ENCODE measurements at regions not wholly inside any gene's neighbourhood (a gene's known extent, or its start where the extent isn't known, plus 50 kb on each side); places are given as distances from the start of the nearest gene placed in this dataset.
"Not testable (repeated sequence)": the region's sequence is repeated elsewhere in the genome, so short reads cannot be mapped to it uniquely, and the experiment has no call there.

DNA sequence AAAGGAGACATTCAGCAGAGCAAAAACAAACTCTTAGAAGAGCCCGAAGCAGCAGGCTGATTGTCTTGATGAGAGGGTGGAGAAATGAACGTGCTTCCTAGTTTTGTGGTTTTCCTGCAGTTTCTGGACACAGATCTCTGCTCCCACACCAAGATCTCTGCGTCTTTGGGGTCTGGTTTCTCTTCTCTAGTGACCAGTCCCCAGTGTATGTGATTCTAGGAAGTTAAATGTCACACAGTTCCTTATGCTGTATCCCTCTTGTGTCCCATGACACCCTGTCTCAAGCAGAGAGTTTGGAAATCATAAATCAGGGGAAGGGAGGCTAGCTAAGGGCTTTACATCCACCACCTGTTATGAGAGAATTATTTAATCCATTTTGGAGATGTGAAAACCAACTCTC, 55.4 kb upstream of the KLF14 start:
- DNase-seq: no peak

- DNase-seq: no peak
These were observed 57.7 kb upstream of the KLF14 start for GRCh38 chr7:130791746-130792145.

- DNase-seq: no peak
These were observed 60.0 kb upstream of the KLF14 start for GRCh38 chr7:130793855-130794618.

DNA sequence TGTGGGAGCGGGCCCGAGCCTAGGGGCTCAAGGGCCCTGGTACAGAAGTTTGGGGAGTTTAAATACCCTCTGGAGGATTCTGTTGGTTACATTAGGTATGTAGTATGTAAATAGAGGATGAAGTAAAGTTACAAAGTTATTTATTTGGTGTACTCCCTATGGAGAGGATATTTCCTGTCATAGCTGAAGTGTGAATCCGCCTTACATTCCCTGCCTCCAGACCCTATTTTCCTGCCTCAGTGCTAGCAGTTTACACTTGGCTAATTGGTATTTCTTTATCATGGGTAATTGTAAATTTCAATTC, 60.6 kb upstream of the KLF14 start:
- DNase-seq: no peak

- not testable (repeated sequence) for DNase-seq
These were observed 62.4 kb upstream of the KLF14 start for GRCh38 chr7:130796425-130796824.

- DNase-seq: no peak
These were observed 69.1 kb upstream of the KLF14 start for GRCh38 chr7:130803127-130803526.

DNA sequence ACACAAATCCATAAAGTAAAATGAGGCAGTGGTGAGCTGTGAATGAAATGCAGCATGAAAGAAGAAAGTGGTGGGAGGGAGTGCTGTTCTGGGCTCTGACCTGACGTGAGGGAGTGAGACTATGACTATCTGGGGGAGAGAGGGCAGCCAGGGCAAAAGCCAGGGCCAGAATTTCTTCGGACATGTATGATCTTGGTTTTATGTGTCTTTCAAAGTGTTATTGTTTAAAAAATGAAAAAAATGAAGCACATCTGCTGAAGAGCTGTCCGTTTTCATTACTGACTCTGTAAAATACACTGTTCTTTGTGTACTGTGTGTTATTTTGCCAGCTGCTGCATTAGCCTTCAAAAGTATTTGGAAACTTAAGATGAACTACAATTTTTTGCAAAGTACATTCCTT, 70.2 kb upstream of the KLF14 start:
- no peak for DNase-seq

- not testable (repeated sequence) for DNase-seq
These were observed 78.8 kb upstream of the KLF14 start for GRCh38 chr7:130812819-130813218.

DNA sequence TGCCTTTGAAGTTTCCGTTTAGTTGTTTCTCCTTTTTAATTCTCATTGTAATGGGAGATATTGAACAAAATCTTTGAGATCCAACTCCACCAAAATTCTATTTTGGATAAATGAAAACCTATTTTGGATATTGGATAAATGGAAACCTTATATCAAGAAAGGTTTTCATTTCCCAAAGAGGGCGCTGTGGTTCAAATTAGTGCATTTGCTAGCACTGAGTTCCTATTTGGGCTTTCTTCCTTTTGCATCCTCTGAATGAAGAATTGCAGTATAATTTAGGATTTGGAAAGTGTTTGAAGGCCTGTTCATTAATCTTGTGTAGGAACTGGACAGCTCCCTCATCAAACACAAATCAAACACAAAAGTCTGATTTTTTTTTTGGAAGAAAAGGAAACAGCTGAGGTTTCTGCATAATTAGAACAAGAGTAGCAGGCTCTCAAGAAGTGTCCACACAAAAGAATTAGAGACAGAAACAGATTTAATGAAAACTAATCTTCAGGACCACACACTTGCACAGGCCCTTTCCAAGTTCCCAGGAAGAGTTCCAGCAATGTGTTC, 80.8 kb upstream of the KLF14 start:
- DNase-seq: no peak

- DNase-seq: no peak
These were observed 84.0 kb upstream of the KLF14 start for GRCh38 chr7:130818056-130818455.

DNA sequence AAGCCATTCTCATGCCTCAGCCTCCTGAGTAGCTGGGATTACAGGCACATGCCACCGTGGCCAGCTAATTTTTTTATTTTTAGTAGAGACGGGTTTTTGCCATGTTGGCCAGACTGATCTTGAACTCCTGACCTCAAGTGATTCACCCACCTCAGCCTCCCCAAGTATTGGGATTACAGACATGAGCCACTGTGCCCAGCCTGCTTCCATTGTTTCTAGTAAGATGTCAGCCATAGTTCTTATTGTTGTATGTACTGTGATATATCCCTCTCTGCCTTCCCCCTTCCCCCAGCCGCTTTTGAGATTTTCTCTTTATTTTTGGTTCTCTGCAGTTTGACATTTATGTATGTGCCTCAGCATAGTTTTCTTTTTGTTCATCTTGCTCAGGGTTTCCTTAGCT, 87.9 kb upstream of the KLF14 start:
- no peak for DNase-seq

DNA sequence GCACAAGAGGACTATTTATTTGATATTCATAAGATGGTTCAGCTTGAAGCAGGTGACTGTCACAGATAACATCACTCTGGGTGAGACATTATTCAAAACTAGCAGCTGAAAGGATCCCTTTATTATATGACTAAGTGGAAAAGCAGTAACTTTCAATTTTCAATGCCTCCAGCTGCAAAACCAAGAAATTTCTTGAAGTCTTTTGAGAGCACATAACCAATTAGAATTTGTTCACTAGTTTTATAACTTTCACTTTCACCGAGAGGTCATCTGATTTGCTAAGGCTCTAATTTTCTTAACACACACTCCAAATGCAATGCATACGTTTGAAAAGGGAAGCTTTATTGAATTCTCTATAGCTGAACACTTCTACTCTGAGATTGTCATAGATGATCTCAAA, 88.6 kb upstream of the KLF14 start:
- no peak for DNase-seq

DNA sequence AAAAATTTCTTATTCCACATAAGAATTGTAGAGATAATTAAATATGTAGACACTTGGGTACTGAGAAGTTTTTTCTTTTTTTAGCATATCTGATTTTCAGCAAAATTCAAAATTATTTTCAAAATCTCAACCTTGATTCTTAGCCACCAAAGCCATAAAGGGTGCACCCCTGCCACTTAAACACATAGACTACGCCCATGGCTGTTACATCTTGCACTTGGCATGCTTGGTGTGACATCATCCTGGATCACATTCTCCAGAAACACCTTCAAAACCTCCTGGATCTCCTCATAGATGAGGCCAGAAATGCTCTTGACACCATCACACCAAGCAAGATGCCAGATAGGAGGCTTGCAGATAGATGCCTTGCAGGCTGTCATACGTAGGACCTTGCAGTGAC, 89.1 kb upstream of the KLF14 start:
- DNase-seq: no peak

- no peak for DNase-seq
These were observed 91.8 kb upstream of the KLF14 start for GRCh38 chr7:130825819-130826218.

- DNase-seq: no peak
These were observed 95.4 kb upstream of the KLF14 start for GRCh38 chr7:130829415-130829814.

GRCh38 chr7:130831322-130831721, 97.3 kb upstream of the KLF14 start:
- no peak for DNase-seq

DNA sequence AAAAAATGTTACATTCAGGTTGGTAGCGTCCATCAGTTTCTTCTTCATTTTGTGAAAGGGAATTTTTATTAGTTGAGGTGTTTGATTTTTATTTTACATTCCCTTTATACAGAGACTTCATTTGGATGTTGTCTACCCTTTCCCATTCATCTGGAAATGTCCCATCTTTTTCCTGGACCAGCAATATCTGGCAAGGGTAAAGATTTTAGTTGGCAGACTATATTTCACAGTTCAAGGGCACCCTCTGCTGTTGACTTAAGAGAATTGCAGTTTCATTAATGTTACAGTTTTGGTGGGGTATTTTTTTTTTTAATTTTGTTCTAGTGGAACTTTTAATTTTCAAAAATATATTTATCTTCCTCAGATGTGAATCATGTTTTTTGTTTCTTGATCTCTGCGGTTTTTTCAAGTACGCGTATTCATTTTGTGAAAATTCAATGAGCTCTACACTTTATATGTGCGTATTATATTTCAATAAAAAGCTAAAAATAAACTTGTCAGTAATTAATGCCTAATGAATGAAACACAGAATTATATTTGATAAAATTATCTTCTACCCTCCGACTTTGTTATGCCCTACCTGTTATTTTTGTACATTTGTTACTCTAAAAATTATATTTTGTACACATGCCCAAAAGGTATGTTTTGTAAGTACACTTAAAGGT, 97.9 kb upstream of the KLF14 start:
- DNase-seq: no peak

- peak; percentile 20 for DNase-seq
These were observed 104.7 kb upstream of the KLF14 start for GRCh38 chr7:130838738-130839137.

GRCh38 chr7:130840599-130840998, 106.6 kb upstream of the KLF14 start:
- DNase-seq: no peak

GRCh38 chr7:130841416-130841815, 107.4 kb upstream of the KLF14 start:
- no peak for DNase-seq

GRCh38 chr7:130843703-130844102, 109.7 kb upstream of the KLF14 start:
- no peak for DNase-seq

DNA sequence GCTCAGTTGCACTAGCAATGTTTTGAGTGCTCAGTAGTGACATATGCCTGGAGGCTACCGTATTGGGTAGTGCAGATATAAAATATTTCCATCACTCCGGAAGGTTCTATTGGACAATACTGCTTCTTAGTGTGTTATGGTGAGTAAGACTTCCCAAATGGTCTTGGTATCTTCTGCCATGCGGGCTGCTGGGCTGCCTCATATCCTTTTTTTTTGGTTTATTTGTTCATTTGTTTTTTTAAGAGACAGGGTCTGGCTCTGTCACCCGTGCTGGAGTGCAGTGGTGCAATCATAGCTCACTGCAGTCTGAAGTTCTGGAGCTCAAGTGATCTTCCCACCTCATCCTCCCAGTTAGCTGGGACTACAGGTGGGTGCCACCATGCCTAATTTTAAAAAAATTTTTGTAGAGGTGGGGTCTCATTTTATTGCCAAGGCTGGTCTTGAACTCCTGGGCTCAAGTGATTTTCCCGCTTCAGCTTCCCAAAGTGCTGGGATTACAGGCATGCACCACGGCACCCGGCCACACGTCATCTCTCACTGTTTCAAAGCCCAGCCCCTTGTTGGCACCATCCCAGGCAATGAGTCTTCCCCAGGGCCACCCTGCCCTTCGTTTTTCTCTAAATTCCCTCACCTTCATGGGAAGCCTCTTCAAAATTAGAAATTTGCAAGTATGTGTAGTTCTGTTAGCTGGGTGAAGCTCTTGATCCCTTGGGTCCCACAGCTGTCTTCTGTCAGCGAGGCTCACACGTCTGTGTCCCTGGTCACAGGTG, 111.0 kb upstream of the KLF14 start:
- no peak for DNase-seq

DNA sequence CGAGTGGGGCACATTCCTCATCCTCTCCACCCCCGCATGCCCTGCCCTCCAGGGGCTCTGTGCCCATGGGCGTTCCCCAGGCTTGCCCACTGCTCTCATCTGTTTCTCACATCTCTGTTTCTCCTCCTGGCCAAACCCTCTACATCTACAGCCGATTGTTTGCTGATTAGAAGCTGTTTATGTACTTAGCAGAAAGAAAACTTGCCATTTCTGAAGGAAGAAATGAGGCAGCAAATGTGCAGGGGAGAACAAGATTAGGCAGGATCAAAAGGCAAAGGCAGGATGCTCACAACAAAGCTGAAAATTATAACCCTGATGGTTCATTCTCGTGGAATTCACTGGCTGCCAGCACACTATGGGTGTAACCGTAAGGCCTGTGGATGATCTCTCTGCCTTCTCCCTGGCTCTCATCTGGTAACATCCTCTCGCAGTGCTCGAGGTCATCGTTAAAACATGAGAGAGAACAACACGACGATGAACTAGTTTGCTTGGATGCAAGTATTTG, 111.6 kb upstream of the KLF14 start:
- DNase-seq: no peak

DNA sequence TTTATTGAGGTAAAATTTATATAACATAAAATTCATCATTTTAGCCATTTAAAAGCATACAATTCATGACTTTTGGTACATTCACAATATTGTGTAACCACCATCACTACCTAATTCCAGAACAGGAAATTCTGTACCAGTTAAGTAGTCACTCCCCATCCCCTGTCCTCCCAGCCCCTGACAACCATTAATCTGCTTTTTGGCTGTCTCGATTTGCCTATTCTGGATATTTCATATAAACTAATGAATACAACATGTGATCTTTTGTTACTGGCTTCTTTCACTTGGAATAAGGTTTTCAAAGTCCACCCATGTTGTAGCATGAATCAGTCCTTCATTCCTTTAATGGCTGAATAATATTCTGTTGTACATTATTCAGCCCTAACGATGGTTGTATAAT, 115.6 kb upstream of the KLF14 start:
- no peak for DNase-seq

Data from stimulated activated CD4-positive, alpha-beta T cell treated with anti-CD3 and anti-CD28 coated beads, Interleukin-15, amount 100 ng/mL, for 24 hours (primary cell).